SK-N-SH (cell line): ENCODE measurements at regions not wholly inside any gene's neighbourhood (a gene's known extent, or its start where the extent isn't known, plus 50 kb on each side); places are given as distances from the start of the nearest gene placed in this dataset.
A peak's percentile ranks its signal among the peaks of the same experiment; 100 is the strongest.

Experiments used
- CTCF ChIA-PET: fragments of 300-600, 350-600 bp; formaldehyde crosslinking; extraction: SDS; loops from one replicate; lab custom pipeline; 2021; lab: Yijun Ruan, JAX
- POLR2A ChIA-PET: fragments of 350-600 bp; sonication (Branson Sonifier 250); formaldehyde crosslinking; extraction: SDS; loops from one replicate; lab custom pipeline; 2020; ENCODE audit warnings: antibody characterized with exemption, inconsistent platforms; lab: Yijun Ruan, JAX
- DNase-seq: peaks from one replicate; pipeline ENCODE4 v3.0.0; 2012
- H2AFZ ChIP-seq: fragments of 200-600 bp; sonication (generic); 2 replicates; pipeline ENCODE4 v1.8.1; 2016; ENCODE audit warnings: antibody characterized with exemption, mild to moderate bottlenecking, low read depth
- H3F3A ChIP-seq: fragments of 200-600 bp; sonication (generic); replicated peaks from 2 replicates; pipeline ENCODE3; 2016; ENCODE audit warnings: antibody characterized with exemption, mild to moderate bottlenecking; ENCODE audit not compliant: insufficient read depth
- H3K27ac ChIP-seq, 2 experiments: fragments of 200-500 bp in 1 of 2; fragments of 200-600 bp in 1 of 2; sonication (Bioruptor generic) in 1 of 2; sonication (generic), shearing (Covaris generic) in 1 of 2; 2 replicates each; pipeline versions ENCODE4 v1.5.1 to v1.6.1; 2014 to 2016; ENCODE audit warnings: low read depth in 2 of 2, inconsistent platforms in 1 of 2, low read length in 1 of 2, mild to moderate bottlenecking in 1 of 2, mixed read lengths in 1 of 2
- H3K27me3 ChIP-seq: fragments of 200-600 bp; sonication (generic), shearing (Covaris generic); 2 replicates; pipeline ENCODE4 v1.6.1; 2016; ENCODE audit warnings: mixed run types; ENCODE audit not compliant: insufficient read depth
- H3K36me3 ChIP-seq, 2 experiments: fragments of 200-500 bp in 1 of 2; fragments of 200-600 bp in 1 of 2; sonication (Bioruptor generic) in 1 of 2; sonication (generic) in 1 of 2; replicated peaks in 1 of 2; 2 replicates each; pipeline versions ENCODE3 to v1.5.1; 2014 to 2016; ENCODE audit warnings: low read length in 1 of 2, mild to moderate bottlenecking in 1 of 2; ENCODE audit not compliant: insufficient read depth in 2 of 2, control insufficient read depth in 1 of 2
- H3K4me1 ChIP-seq, 2 experiments: fragments of 200-500 bp in 1 of 2; fragments of 200-600 bp in 1 of 2; sonication (Bioruptor generic) in 1 of 2; sonication (generic), shearing (Covaris generic) in 1 of 2; 2 replicates each; pipeline versions ENCODE4 v1.5.1 to v1.6.1; 2014 to 2016; ENCODE audit warnings: low read depth in 1 of 2, low read length in 1 of 2, mixed run types in 1 of 2; ENCODE audit not compliant: insufficient read depth in 2 of 2, control insufficient read depth in 1 of 2
- H3K4me2 ChIP-seq: fragments of 200-600 bp; sonication (generic), shearing (Covaris generic); 2 replicates; pipeline ENCODE4 v1.6.1; 2017; ENCODE audit warnings: mixed run types
- H3K4me3 ChIP-seq, 2 experiments: fragments of 200-500 bp in 1 of 2; fragments of 200-600 bp in 1 of 2; sonication (Bioruptor generic) in 1 of 2; sonication (generic), shearing (Covaris generic) in 1 of 2; 2 replicates each; pipeline versions ENCODE4 v1.5.1 to v1.8.1; 2014 to 2016; ENCODE audit warnings: low read depth in 2 of 2, inconsistent platforms in 1 of 2, low read length in 1 of 2, mild to moderate bottlenecking in 1 of 2, mixed read lengths in 1 of 2, moderate library complexity in 1 of 2
- H3K79me2 ChIP-seq: fragments of 200-600 bp; sonication (generic); 2 replicates; pipeline ENCODE4 v1.8.1; 2017; ENCODE audit warnings: mild to moderate bottlenecking; ENCODE audit not compliant: insufficient read depth
- H3K9ac ChIP-seq: fragments of 200-600 bp; sonication (generic); 2 replicates; pipeline ENCODE4 v1.6.1; 2017; ENCODE audit warnings: mixed run types
- H3K9me2 ChIP-seq: fragments of 200-600 bp; sonication (generic); 2 replicates; pipeline ENCODE4 v1.6.1; 2017; ENCODE audit warnings: mixed run types
- H3K9me3 ChIP-seq: fragments of 200-600 bp; sonication (generic); 2 replicates; pipeline ENCODE4 v1.6.1; 2017; ENCODE audit warnings: mixed run types, mild to moderate bottlenecking, moderate library complexity
- H4K20me1 ChIP-seq: fragments of 200-600 bp; sonication (generic); 2 replicates; pipeline ENCODE4 v1.6.1; 2017; ENCODE audit warnings: mild to moderate bottlenecking, mixed run types; ENCODE audit not compliant: insufficient read depth
- ELF1 ChIP-seq: IDR thresholded peaks from 2 replicates; pipeline ENCODE4 v1.4.0; 2012
- EP300 ChIP-seq, 2 experiments: IDR thresholded peaks; 2 replicates each; pipeline versions ENCODE4 v1.4.0 to v1.6.1; 2012; ENCODE audit warnings: borderline replicate concordance in 1 of 2, low read depth in 1 of 2, low read length in 1 of 2
- EZH2phosphoT487 ChIP-seq: fragments of 200-600 bp; sonication (generic); IDR thresholded peaks from 2 replicates; pipeline ENCODE4 v1.6.1; 2017; ENCODE audit warnings: low read depth, mixed run types, mild to moderate bottlenecking, antibody characterized with exemption, moderate library complexity, borderline replicate concordance
- FOSL2 ChIP-seq: IDR thresholded peaks from 2 replicates; pipeline ENCODE4 v1.4.0; 2012; ENCODE audit warnings: low read depth, mild to moderate bottlenecking, moderate library complexity, borderline replicate concordance
- GABPA ChIP-seq: IDR thresholded peaks from 2 replicates; pipeline ENCODE4 v1.4.0; 2012; ENCODE audit warnings: low read depth, mild to moderate bottlenecking
- GATA2 ChIP-seq: sonication (generic); formaldehyde crosslinking; IDR thresholded peaks from 2 replicates; pipeline ENCODE4 v1.5.0; 2020; ENCODE audit warnings: mild to moderate bottlenecking, missing genetic modification reagents
- JUND ChIP-seq: IDR thresholded peaks from 2 replicates; pipeline ENCODE4 v1.4.0; 2012
- MEF2A ChIP-seq: IDR thresholded peaks from 2 replicates; pipeline ENCODE4 v1.4.0; 2012; ENCODE audit warnings: low read depth, borderline replicate concordance
- MXI1 ChIP-seq: IDR thresholded peaks from 2 replicates; pipeline ENCODE4 v1.6.1; 2012; ENCODE audit warnings: mild to moderate bottlenecking, low read depth, low read length, improper control_type of control experiment
- NFIC ChIP-seq: IDR thresholded peaks from 2 replicates; pipeline ENCODE4 v1.4.0; 2012; ENCODE audit warnings: borderline replicate concordance
- RCOR1 ChIP-seq: fragments of 150-350 bp; IDR thresholded peaks from 2 replicates; pipeline ENCODE4 v1.6.1; 2017; ENCODE audit warnings: antibody characterized with exemption, low read length
- RFX5 ChIP-seq: IDR thresholded peaks from 2 replicates; pipeline ENCODE4 v1.6.1; 2012; ENCODE audit warnings: mild to moderate bottlenecking, improper control_type of control experiment, low read length
- RXRA ChIP-seq: IDR thresholded peaks from 2 replicates; pipeline ENCODE4 v1.4.0; 2012; ENCODE audit warnings: low read depth, mild to moderate bottlenecking, borderline replicate concordance
- TAF1 ChIP-seq: IDR thresholded peaks from 2 replicates; pipeline ENCODE4 v1.6.1; 2012; ENCODE audit warnings: low read depth, mild to moderate bottlenecking, low read length, moderate library complexity, borderline replicate concordance
- whole genome bisulfite sequencing: methylation state at CpG from one replicate; pipeline ENCODE4 v1.1.6; 2017; ENCODE audit warnings: low lambda C conversion rate; 5-methylcytosine and 5-hydroxymethylcytosine counted together
- TF ChIP-seq, protein P1 (sequence below): fragments of 200-600 bp; sonication (generic); IDR thresholded peaks from 2 replicates; pipeline ENCODE4 v1.6.1; 2017; ENCODE audit warnings: antibody characterized with exemption, mild to moderate bottlenecking, moderate library complexity
- TF ChIP-seq, protein P2 (sequence below): fragments of 150-350 bp; IDR thresholded peaks from 2 replicates; pipeline ENCODE4 v1.6.1; 2016; ENCODE audit warnings: mild to moderate bottlenecking, low read depth, low read length
- TF ChIP-seq, protein P3 (sequence below): IDR thresholded peaks from 2 replicates; pipeline ENCODE4 v1.4.0; 2012; ENCODE audit warnings: low read depth, borderline replicate concordance
- TF ChIP-seq, protein P4 (sequence below): IDR thresholded peaks from 2 replicates; pipeline ENCODE4 v1.4.0; 2012; ENCODE audit warnings: low read depth, borderline replicate concordance
- TF ChIP-seq, protein P5 (sequence below): fragments of 150-350 bp; IDR thresholded peaks from 2 replicates; pipeline ENCODE4 v1.6.1; 2017; ENCODE audit warnings: antibody characterized with exemption, low read length, low read depth, borderline replicate concordance

DNA sequence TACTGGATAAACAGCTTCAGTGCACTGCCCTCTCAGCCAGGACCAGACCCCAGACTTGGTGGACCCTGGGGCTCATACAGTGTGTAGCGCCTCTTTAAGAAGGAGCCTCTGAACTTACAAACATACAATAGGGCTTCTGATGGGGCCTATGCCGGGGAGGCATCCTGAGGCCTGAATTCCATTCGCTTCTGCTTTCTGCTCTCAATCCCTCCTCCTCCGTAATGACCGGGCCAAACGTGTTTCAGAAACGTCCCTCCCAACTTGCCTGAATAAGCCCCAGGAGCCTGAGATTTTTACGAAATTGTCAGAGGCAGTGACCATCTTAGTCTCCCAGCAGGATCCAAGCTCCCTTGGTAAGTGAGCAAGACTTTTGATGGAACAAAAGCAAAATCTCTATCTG is 128.1 kb upstream of the BOD1 start:
- no peaks in the 10 kb centered on the region for H3K79me2 ChIP-seq
- H3K27ac ChIP-seq, result peak overlapping the region in 1 of 2 experiments; percentile 71; a peak in 2 of 4 replicates
- WGBS, result 83% methylated on average over 7 of the region's 8 CpGs
- H3K27me3 ChIP-seq, result no peaks in the 10 kb centered on the region
- H3K9me3 ChIP-seq, result no peaks in the 10 kb centered on the region
- 0 out of 2 replicates have a peak overlapping the region, but pooled peaks have one; percentile 37 for H2AFZ ChIP-seq
- H3K4me1 ChIP-seq, result peaks cover 0 to 16% of the 10 kb centered on the region in 2 experiments; a peak in 1 of 4 replicates
- no peaks in the 10 kb centered on the region for H4K20me1 ChIP-seq
- no peak for DNase-seq
- POLR2A ChIA-PET, result interaction anchor here (0.9 kb wide), 1 partner anchor 24 kb away, joined by 4 read pairs; no protein-coding TSS in a partner anchor
- CTCF ChIA-PET, result interaction anchor here (0.9 to 1.6 kb wide), 5 partner anchors 9 to 27 kb away, joined by 3 to 5 read pairs (median 4); no protein-coding TSS in a partner anchor
- no peaks in the 10 kb centered on the region for H3K9me2 ChIP-seq
- no peak overlapping the region for H3K4me2 ChIP-seq
- no peak overlapping the region for H3K9ac ChIP-seq
- no peaks in the 10 kb centered on the region for H3K36me3 ChIP-seq
- H3F3A ChIP-seq, result no peaks in the 10 kb centered on the region
- H3K4me3 ChIP-seq, result no peak overlapping the region
- TF ChIP-seq MEF2A, result no peak
- no peak for TF ChIP-seq JUND
- TF ChIP-seq RFX5, result no peak
- TF ChIP-seq FOSL2, result no peak
- no peak for TF ChIP-seq NFIC
- TF ChIP-seq, protein P1, sequence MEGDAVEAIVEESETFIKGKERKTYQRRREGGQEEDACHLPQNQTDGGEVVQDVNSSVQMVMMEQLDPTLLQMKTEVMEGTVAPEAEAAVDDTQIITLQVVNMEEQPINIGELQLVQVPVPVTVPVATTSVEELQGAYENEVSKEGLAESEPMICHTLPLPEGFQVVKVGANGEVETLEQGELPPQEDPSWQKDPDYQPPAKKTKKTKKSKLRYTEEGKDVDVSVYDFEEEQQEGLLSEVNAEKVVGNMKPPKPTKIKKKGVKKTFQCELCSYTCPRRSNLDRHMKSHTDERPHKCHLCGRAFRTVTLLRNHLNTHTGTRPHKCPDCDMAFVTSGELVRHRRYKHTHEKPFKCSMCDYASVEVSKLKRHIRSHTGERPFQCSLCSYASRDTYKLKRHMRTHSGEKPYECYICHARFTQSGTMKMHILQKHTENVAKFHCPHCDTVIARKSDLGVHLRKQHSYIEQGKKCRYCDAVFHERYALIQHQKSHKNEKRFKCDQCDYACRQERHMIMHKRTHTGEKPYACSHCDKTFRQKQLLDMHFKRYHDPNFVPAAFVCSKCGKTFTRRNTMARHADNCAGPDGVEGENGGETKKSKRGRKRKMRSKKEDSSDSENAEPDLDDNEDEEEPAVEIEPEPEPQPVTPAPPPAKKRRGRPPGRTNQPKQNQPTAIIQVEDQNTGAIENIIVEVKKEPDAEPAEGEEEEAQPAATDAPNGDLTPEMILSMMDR, result no peak
- no peak for TF ChIP-seq EZH2phosphoT487
- no peak for TF ChIP-seq ELF1
- TF ChIP-seq, protein P2, sequence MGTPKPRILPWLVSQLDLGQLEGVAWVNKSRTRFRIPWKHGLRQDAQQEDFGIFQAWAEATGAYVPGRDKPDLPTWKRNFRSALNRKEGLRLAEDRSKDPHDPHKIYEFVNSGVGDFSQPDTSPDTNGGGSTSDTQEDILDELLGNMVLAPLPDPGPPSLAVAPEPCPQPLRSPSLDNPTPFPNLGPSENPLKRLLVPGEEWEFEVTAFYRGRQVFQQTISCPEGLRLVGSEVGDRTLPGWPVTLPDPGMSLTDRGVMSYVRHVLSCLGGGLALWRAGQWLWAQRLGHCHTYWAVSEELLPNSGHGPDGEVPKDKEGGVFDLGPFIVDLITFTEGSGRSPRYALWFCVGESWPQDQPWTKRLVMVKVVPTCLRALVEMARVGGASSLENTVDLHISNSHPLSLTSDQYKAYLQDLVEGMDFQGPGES, result no peak
- no peak for TF ChIP-seq TAF1
- no peak for TF ChIP-seq EP300 (IDR thresholded peaks at IDR 0.05; ENCODE audit: borderline replicate concordance in 1 of 2, low read depth in 1 of 2, low read length in 1 of 2)
- TF ChIP-seq, protein P3, sequence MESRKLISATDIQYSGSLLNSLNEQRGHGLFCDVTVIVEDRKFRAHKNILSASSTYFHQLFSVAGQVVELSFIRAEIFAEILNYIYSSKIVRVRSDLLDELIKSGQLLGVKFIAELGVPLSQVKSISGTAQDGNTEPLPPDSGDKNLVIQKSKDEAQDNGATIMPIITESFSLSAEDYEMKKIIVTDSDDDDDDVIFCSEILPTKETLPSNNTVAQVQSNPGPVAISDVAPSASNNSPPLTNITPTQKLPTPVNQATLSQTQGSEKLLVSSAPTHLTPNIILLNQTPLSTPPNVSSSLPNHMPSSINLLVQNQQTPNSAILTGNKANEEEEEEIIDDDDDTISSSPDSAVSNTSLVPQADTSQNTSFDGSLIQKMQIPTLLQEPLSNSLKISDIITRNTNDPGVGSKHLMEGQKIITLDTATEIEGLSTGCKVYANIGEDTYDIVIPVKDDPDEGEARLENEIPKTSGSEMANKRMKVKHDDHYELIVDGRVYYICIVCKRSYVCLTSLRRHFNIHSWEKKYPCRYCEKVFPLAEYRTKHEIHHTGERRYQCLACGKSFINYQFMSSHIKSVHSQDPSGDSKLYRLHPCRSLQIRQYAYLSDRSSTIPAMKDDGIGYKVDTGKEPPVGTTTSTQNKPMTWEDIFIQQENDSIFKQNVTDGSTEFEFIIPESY, result no peak
- TF ChIP-seq, protein P4, sequence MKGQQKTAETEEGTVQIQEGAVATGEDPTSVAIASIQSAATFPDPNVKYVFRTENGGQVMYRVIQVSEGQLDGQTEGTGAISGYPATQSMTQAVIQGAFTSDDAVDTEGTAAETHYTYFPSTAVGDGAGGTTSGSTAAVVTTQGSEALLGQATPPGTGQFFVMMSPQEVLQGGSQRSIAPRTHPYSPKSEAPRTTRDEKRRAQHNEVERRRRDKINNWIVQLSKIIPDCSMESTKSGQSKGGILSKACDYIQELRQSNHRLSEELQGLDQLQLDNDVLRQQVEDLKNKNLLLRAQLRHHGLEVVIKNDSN, result no peak
- TF ChIP-seq, protein P5, sequence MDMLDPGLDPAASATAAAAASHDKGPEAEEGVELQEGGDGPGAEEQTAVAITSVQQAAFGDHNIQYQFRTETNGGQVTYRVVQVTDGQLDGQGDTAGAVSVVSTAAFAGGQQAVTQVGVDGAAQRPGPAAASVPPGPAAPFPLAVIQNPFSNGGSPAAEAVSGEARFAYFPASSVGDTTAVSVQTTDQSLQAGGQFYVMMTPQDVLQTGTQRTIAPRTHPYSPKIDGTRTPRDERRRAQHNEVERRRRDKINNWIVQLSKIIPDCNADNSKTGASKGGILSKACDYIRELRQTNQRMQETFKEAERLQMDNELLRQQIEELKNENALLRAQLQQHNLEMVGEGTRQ, result no peak
- TF ChIP-seq RCOR1, result no peak
- no peak for TF ChIP-seq GABPA
- TF ChIP-seq MXI1, result no peak
- no peak for TF ChIP-seq GATA2
- TF ChIP-seq RXRA, result no peak
